MCF 10A (cell line): ENCODE measurements at regions not wholly inside any gene's neighbourhood (a gene's known extent, or its start where the extent isn't known, plus 50 kb on each side); places are given as distances from the start of the nearest gene placed in this dataset.

Source experiments
- BruUV-seq: library from RNA; stranded (reverse); fragments of 400-500 nt; replicated peaks from 2 replicates; lab custom pipeline; 2021; lab: Mats Ljungman, UMichigan
- CTCF ChIA-PET: fragments of 300-600 bp; sonication (Branson Sonifier 250); formaldehyde crosslinking; extraction: SDS; loops from one replicate; lab custom pipeline; 2021; ENCODE audit warnings: antibody characterized with exemption, inconsistent platforms; lab: Yijun Ruan, JAX
- POLR2A ChIA-PET: fragments of 300-600, 350-650 bp; sonication (Branson Sonifier 250); formaldehyde crosslinking; extraction: SDS; loops from one replicate; lab custom pipeline; 2020; ENCODE audit warnings: antibody characterized with exemption, inconsistent platforms; lab: Yijun Ruan, JAX
- DNase-seq: peaks from one replicate; pipeline ENCODE4 v3.0.0-alpha.2; 2018; ENCODE audit not compliant: unreplicated experiment
- H3K27ac Mint-ChIP-seq: one replicate; pipeline ENCODE4 v1.8.0; 2022; ENCODE audit warnings: mild to moderate bottlenecking, low read depth, mixed read lengths; ENCODE audit not compliant: unreplicated experiment
- H3K27me3 Mint-ChIP-seq: one replicate; pipeline ENCODE4 v1.8.0; 2022; ENCODE audit warnings: mixed read lengths; ENCODE audit not compliant: insufficient read depth, unreplicated experiment
- H3K36me3 Mint-ChIP-seq: one replicate; pipeline ENCODE4 v1.8.0; 2022; ENCODE audit warnings: mild to moderate bottlenecking, moderate library complexity, mixed read lengths; ENCODE audit not compliant: insufficient read depth, unreplicated experiment
- H3K4me1 Mint-ChIP-seq: one replicate; pipeline ENCODE4 v1.8.0; 2022; ENCODE audit warnings: mixed read lengths; ENCODE audit not compliant: insufficient read depth, unreplicated experiment
- H3K4me3 Mint-ChIP-seq: one replicate; pipeline ENCODE4 v1.8.0; 2022; ENCODE audit warnings: mild to moderate bottlenecking, moderate library complexity, mixed read lengths; ENCODE audit not compliant: unreplicated experiment
- H3K9me3 Mint-ChIP-seq: one replicate; pipeline ENCODE4 v1.8.0; 2022; ENCODE audit warnings: mixed read lengths; ENCODE audit not compliant: unreplicated experiment
- intact Hi-C: fragments of 100-400 bp; cut with micrococcal nuclease; formaldehyde crosslinking; loops from 2 replicates; pipeline ENCODE4 v1.14.1; 2022
- TF ChIP-seq, protein P1 (sequence below): fragments of 200-600 bp; IDR thresholded peaks from one replicate; pipeline ENCODE4 v1.8.0; 2022; ENCODE audit warnings: antibody characterized with exemption, mild to moderate bottlenecking; ENCODE audit not compliant: unreplicated experiment

DNA sequence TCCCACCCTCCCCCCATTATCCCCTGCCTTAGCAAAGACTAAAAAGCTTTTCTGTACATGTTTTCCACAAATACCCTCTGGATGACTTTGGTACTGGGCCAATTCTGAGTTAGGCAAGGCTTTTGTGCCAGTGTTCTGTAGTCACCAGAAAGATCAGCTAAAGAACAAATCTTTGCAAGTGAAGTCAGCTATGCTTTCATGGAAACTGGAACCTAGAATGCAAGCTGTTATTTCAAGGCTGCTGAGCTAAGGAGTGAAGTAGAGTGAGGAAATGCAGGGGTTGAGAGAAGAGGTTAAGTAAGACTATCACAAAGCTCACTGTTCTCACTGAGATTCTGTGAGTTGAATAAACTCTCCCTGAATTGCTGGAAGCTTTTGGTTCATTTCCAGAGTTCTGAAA lies 107.8 kb upstream of the CNTN3 start:
- CTCF ChIA-PET: interaction anchor here (0.7 kb wide), 1 partner anchor 513 kb away, joined by 3 read pairs; no protein-coding TSS in a partner anchor
- intact Hi-C loops: no loop called here
- peaks cover 8% of the 10 kb centered on the region for H3K9me3 Mint-ChIP-seq

DNA sequence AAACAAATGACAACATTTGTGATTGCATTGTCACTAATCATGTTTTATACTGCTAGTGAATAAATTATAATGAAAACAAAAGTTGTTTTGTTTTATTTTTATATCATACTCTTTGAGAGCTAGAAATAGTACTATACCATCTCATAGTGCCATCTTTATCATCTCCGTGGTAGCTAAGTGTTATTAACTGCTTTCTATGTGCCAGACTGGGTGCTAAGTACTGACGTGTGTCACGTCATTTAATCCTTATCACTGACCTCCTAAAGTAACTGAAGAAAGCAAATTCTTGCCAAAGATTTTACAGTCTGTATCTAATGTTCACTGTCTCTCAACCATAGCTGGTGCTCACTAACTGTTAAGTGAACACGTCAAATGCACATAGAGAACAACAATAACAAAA lies 99.5 kb upstream of the CNTN3 start:
- BruUV-seq: no TSS peak
- CTCF ChIA-PET: interaction anchor here (0.7 kb wide), 1 partner anchor 486 kb away, joined by 3 read pairs; no protein-coding TSS in a partner anchor
- DNase-seq: no peak
- no peak overlapping the region for H3K27ac Mint-ChIP-seq
- TF ChIP-seq, protein P1, sequence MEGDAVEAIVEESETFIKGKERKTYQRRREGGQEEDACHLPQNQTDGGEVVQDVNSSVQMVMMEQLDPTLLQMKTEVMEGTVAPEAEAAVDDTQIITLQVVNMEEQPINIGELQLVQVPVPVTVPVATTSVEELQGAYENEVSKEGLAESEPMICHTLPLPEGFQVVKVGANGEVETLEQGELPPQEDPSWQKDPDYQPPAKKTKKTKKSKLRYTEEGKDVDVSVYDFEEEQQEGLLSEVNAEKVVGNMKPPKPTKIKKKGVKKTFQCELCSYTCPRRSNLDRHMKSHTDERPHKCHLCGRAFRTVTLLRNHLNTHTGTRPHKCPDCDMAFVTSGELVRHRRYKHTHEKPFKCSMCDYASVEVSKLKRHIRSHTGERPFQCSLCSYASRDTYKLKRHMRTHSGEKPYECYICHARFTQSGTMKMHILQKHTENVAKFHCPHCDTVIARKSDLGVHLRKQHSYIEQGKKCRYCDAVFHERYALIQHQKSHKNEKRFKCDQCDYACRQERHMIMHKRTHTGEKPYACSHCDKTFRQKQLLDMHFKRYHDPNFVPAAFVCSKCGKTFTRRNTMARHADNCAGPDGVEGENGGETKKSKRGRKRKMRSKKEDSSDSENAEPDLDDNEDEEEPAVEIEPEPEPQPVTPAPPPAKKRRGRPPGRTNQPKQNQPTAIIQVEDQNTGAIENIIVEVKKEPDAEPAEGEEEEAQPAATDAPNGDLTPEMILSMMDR: no peak
- no peaks in the 10 kb centered on the region for H3K36me3 Mint-ChIP-seq
- intact Hi-C loops: no loop called here
- H3K27me3 Mint-ChIP-seq: no peaks in the 10 kb centered on the region
- no peak overlapping the region for H3K4me3 Mint-ChIP-seq
- no peaks in the 10 kb centered on the region for H3K9me3 Mint-ChIP-seq
- H3K4me1 Mint-ChIP-seq: no peaks in the 10 kb centered on the region
- POLR2A ChIA-PET: no interaction called here

More for the DNA sequence above, 107.8 kb upstream of the CNTN3 start:
- TF ChIP-seq, protein P1: no peak
- POLR2A ChIA-PET: no interaction called here
- no peak for DNase-seq
- no peaks in the 10 kb centered on the region for H3K4me1 Mint-ChIP-seq
- no peak overlapping the region for H3K27ac Mint-ChIP-seq
- no peak overlapping the region for H3K4me3 Mint-ChIP-seq
- no peaks in the 10 kb centered on the region for H3K36me3 Mint-ChIP-seq
- BruUV-seq: no TSS peak
- no peaks in the 10 kb centered on the region for H3K27me3 Mint-ChIP-seq

DNA sequence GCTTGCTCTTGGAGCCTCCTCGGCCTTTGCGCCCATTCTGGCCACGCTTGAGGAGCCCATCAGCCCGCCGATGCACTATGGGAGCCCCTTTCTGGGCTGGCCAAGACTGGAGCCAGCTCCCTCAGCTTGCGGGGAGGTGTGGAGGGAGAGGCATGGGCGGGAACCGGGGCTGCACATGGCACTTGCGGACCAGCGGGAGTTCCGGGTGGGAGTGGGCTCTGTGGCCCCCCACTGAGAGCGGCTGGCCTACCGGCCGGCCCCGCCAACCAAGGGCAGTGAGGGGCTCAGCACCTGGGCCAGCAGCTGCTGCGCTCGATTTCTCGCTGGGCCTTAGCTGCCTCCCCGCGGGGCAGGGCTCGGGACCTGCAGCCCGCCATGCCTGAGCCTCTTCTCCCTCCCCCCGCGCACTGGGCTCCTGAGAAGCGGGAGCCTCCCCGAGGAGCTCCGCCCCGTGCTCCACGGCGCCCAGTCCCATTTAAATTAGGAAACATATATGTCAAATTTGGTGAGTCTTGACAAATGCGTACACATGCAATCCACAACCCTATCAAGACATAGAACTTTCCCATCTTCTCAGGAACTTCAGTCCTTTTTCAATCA lies 97.6 kb upstream of the CNTN3 start:
- Mint-ChIP-seq H3K9me3 (no peaks in the 10 kb centered on the region), H3K27me3 (no peaks in the 10 kb centered on the region), H3K4me1 (no peaks in the 10 kb centered on the region), H3K27ac (no peak overlapping the region), H3K36me3 (no peaks in the 10 kb centered on the region), H3K4me3 (no peak overlapping the region)
- intact Hi-C loops: no loop called here
- CTCF ChIA-PET: no interaction called here
- TF ChIP-seq, protein P1: no peak
- DNase-seq: no peak
- POLR2A ChIA-PET: no interaction called here
- no TSS peak for BruUV-seq

DNA sequence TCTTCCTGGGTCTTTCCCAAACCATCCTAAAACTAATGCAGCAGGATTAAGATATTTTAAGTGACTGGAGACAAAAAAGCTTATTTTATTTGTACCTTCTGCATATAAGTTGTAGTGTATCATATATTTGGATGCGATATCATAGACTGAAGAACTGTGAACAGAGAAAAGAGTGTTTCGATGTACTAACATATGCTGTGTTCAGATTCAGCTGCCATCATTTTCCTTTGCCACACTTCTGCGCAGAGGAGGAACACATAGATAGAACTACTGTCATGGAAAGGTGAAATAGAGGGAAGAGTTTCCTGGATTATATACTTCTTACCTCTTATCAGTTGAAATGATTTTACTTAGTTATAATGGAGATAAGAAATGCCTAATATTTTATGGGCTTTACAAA lies 95.5 kb upstream of the CNTN3 start:
- Mint-ChIP-seq H3K27ac (no peak overlapping the region), H3K9me3 (no peaks in the 10 kb centered on the region), H3K4me1 (no peaks in the 10 kb centered on the region), H3K4me3 (no peak overlapping the region), H3K27me3 (no peaks in the 10 kb centered on the region), H3K36me3 (no peaks in the 10 kb centered on the region)
- ChIA-PET POLR2A (no interaction called here), CTCF (interaction anchor here (0.7 kb wide), 1 partner anchor 105 kb away, joined by 3 read pairs; no protein-coding TSS in a partner anchor)
- DNase-seq: no peak
- TF ChIP-seq, protein P1: no peak
- no TSS peak for BruUV-seq
- intact Hi-C loops: no loop called here
